Gastrocnemius medialis (tissue), 4 donors: ENCODE measurements at regions not wholly inside any gene's neighbourhood (a gene's known extent, or its start where the extent isn't known, plus 50 kb on each side); places are given as distances from the start of the nearest gene placed in this dataset.

Experiments used
- CTCF ChIP-seq, 5 experiments: fragments of 450-650 bp in 3 of 5; fragments of 200-600 bp in 2 of 5; sonication (generic) in 2 of 5; IDR thresholded peaks in 4 of 5; conservative IDR thresholded peaks in 1 of 5; 1 replicate in 4 of 5; 2 replicates in 1 of 5; pipeline ENCODE4 v1.5.1; 2016 to 2019; ENCODE audit warnings: antibody characterized with exemption in 5 of 5, mild to moderate bottlenecking in 3 of 5, moderate library complexity in 3 of 5
- POLR2A ChIP-seq, 2 donors: fragments of 450-650 bp; IDR thresholded peaks; one replicate each; pipeline ENCODE4 v1.6.1; 2017; ENCODE audit warnings: antibody characterized with exemption in 2 of 2, mild to moderate bottlenecking in 2 of 2, moderate library complexity in 2 of 2

GRCh38 chr6:62775427-62776022 is 435.7 kb upstream of the FKBP1C start:
- no peak for TF ChIP-seq CTCF (IDR thresholded peaks at IDR 0.05 in 4 of 5, conservative IDR thresholded peaks at IDR 0.05 in 1 of 5)
- no peak for TF ChIP-seq POLR2A (IDR thresholded peaks at IDR 0.05)
